ENCODE measurements at regions not wholly inside any gene's neighbourhood (a gene's known extent, or its start where the extent isn't known, plus 50 kb on each side); places are given as distances from the start of the nearest gene placed in this dataset.
"Not testable (repeated sequence)": the region's sequence is repeated elsewhere in the genome, so short reads cannot be mapped to it uniquely, and the experiment has no call there.

DNA sequence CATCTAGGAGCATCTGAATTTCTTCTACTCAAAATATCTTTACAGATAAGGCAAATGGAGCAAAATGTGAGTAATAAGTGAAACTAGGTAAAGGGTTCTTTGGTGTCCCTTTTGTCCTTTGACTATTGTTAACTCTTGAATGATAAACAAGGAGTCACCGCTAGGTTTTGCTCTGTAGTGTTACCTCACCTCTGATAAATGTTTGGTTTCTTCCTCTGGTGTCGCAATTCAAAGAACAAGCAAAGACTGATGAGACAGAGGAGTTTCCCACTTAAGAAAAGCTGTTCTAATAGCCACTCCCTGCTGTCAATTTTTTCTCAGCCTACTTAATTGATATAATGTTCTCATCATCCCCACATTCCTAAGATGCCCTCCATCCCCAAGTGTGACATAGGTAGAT is 925.9 kb downstream of the IGSF11 start:
- H3K4me1 Mint-ChIP-seq (ENCODE audit: low read depth), result no peaks in the 10 kb centered on the region
- peaks cover 14% of the 10 kb centered on the region for H3K9me3 Mint-ChIP-seq
- no peak overlapping the region for H3K4me3 Mint-ChIP-seq
- H3K36me3 Mint-ChIP-seq (ENCODE audit: low read depth), result no peaks in the 10 kb centered on the region
- DNase-seq, result no peak
- H3K27ac Mint-ChIP-seq, result no peak overlapping the region
- no peaks in the 10 kb centered on the region for H3K27me3 Mint-ChIP-seq

DNA sequence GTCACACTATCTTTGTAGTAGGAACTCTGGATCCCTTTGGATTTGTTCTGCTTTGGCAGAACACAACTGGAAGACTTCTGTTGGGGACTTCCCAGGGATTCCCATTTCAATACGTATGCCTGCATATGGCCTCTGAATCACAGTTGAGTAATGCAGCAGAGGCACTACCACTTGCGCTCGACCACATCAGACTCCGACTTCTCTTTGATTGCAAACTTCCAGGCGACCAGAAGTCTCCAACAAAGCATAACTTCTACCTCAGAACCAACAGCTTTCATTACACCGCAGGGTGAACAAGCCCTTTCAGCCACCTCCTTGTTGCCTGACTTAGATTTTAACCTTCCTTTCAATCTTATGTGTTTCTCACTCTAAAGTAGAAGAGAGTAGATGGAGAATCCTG is 924.4 kb downstream of the IGSF11 start:
- DNase-seq, result no peak
- Mint-ChIP-seq H3K27ac (no peak overlapping the region), H3K4me1 (ENCODE audit: low read depth) (no peaks in the 10 kb centered on the region), H3K9me3 (peaks cover 12% of the 10 kb centered on the region), H3K27me3 (no peaks in the 10 kb centered on the region), H3K36me3 (ENCODE audit: low read depth) (no peaks in the 10 kb centered on the region), H3K4me3 (no peak overlapping the region)

DNA sequence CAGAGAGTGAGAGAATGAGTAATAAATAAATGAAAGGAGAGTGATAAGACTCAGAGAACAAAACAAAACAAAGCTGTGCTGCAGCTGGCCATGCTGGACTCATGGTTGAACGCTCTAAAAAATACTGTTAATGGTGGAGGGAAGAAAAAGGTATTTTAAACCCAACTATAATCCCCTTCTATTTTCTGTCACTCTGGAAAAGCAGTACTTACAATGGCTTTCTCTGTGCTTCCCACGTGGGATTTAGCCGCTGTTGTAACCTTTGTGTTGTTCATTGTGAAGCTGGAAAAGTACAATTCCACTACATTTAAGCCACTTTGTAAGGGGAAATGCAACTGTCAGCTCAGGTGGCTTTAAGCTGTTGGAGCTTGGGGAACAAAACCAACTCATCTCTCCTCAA is 917.7 kb downstream of the IGSF11 start:
- Mint-ChIP-seq H3K4me3 (no peak overlapping the region), H3K27me3 (no peaks in the 10 kb centered on the region), H3K36me3 (ENCODE audit: low read depth) (no peaks in the 10 kb centered on the region), H3K4me1 (ENCODE audit: low read depth) (no peaks in the 10 kb centered on the region), H3K9me3 (no peaks in the 10 kb centered on the region), H3K27ac (no peak overlapping the region)
- no peak for DNase-seq

DNA sequence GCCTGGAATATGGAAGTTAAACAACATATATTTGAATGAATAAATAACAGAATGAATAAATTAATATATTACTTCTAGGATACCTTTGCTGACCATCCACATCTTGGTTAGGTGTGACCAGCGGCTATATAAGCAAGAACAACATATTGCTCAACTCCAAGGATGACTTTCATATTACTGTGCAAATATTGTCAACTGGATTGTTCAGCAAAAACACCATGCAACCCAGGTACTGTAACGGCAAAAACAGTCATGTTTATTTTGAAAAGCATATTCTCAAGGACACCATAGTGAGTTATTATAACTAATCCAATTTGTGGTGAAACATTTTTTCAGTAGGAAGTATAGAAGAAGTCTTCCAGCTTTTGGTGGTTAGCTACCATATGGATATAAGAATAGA is 907.9 kb downstream of the IGSF11 start:
- H3K4me3 Mint-ChIP-seq, result no peak overlapping the region
- H3K4me1 Mint-ChIP-seq (ENCODE audit: low read depth), result no peaks in the 10 kb centered on the region
- no peaks in the 10 kb centered on the region for H3K36me3 Mint-ChIP-seq (ENCODE audit: low read depth)
- no peak for DNase-seq
- no peaks in the 10 kb centered on the region for H3K27me3 Mint-ChIP-seq
- H3K9me3 Mint-ChIP-seq, result no peaks in the 10 kb centered on the region
- no peak overlapping the region for H3K27ac Mint-ChIP-seq

DNA sequence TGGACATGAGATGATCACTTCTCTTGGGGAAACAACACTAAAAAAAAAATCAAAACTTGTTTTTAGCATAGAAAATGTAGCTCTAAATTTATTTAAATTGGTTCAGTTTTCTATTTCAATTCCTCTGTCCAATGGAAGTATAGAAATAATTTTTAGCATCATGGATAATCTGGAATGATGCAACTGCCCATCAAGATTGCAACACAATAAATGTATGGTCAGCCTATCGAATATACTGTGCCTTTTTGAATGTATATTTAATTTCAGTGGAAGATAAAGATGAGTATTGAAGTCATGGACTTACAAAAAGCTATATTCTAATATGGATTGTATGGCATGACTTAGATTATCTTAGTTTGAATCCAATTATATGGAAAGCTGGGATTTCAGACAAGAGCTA is 906.7 kb downstream of the IGSF11 start:
- Mint-ChIP-seq H3K27me3 (no peaks in the 10 kb centered on the region), H3K4me3 (no peak overlapping the region), H3K27ac (no peak overlapping the region), H3K36me3 (ENCODE audit: low read depth) (no peaks in the 10 kb centered on the region), H3K9me3 (peaks cover 3% of the 10 kb centered on the region), H3K4me1 (ENCODE audit: low read depth) (no peaks in the 10 kb centered on the region)
- DNase-seq, result no peak

DNA sequence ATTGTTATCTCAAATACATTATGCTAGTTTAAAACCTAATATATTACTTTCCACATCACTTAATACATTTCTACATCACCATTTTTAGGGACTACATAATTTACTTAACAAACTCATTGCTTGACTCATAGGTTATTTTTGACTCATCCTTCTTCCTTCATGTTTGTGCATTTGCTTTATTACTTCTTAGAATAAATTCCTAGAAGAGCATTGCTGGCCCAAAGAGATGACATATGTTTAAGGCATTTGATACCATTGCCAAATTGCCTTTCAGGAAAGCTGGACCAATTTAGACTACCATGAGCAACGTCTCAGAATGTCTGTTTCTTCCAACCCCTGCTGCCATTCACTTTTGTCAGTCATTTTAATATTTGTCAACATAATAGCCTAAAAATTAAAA is 905.8 kb downstream of the IGSF11 start:
- DNase-seq, result no peak
- no peaks in the 10 kb centered on the region for H3K27me3 Mint-ChIP-seq

DNA sequence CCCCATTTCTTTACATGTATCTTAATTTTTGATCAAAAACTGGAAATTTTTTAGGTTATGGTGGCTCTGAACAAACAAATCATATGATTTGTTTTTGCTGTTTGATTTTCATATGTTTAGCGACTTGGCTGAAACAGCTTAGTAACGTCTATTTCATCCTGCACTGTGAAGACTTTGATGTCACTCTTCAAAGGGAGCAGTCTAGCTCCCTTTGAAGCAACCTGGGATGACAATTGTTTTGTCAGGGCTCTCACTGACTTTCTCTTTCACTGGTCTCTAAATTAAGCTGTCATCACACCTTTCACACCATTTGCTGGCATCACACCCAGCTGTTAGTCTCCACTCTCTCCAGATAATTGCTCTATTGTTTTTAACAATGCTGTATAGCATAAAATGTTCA is 896.9 kb downstream of the IGSF11 start:
- H3K9me3 Mint-ChIP-seq, result peaks cover 38% of the 10 kb centered on the region
- DNase-seq, result no peak
- no peak overlapping the region for H3K4me3 Mint-ChIP-seq
- H3K36me3 Mint-ChIP-seq (ENCODE audit: low read depth), result no peaks in the 10 kb centered on the region
- H3K27ac Mint-ChIP-seq, result no peak overlapping the region
- H3K4me1 Mint-ChIP-seq (ENCODE audit: low read depth), result no peaks in the 10 kb centered on the region
- no peaks in the 10 kb centered on the region for H3K27me3 Mint-ChIP-seq

More for the DNA sequence above, 905.8 kb downstream of the IGSF11 start:
- Mint-ChIP-seq H3K27ac (no peak overlapping the region), H3K4me3 (no peak overlapping the region), H3K4me1 (ENCODE audit: low read depth) (no peaks in the 10 kb centered on the region), H3K36me3 (ENCODE audit: low read depth) (no peaks in the 10 kb centered on the region), H3K9me3 (peaks cover 3% of the 10 kb centered on the region)

DNA sequence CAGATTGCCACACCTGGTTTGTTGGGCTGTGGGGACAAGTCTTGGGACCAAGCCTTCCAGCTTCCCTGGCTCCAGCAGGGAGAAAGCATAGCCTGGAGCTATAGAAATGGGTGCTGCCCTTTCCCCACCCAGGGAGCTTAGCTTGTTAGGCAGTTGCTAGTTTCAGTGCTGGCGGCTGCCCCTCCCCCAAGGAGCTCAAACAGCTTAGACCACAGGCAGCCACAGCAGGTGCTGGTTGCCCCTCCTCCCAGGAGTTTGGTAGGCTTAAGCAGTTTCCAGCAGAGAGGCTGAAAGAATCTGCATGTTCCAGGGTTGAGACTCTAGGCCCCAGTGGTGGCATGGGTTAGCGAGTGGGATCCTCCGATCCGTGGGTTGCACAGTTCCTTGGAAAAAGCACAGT is 889.7 kb downstream of the IGSF11 start:
- no peak overlapping the region for H3K4me3 Mint-ChIP-seq
- peaks cover 34% of the 10 kb centered on the region for H3K9me3 Mint-ChIP-seq
- H3K4me1 Mint-ChIP-seq (ENCODE audit: low read depth), result no peaks in the 10 kb centered on the region
- H3K36me3 Mint-ChIP-seq (ENCODE audit: low read depth), result no peaks in the 10 kb centered on the region
- H3K27me3 Mint-ChIP-seq, result no peaks in the 10 kb centered on the region
- no peak overlapping the region for H3K27ac Mint-ChIP-seq
- DNase-seq, result no peak

DNA sequence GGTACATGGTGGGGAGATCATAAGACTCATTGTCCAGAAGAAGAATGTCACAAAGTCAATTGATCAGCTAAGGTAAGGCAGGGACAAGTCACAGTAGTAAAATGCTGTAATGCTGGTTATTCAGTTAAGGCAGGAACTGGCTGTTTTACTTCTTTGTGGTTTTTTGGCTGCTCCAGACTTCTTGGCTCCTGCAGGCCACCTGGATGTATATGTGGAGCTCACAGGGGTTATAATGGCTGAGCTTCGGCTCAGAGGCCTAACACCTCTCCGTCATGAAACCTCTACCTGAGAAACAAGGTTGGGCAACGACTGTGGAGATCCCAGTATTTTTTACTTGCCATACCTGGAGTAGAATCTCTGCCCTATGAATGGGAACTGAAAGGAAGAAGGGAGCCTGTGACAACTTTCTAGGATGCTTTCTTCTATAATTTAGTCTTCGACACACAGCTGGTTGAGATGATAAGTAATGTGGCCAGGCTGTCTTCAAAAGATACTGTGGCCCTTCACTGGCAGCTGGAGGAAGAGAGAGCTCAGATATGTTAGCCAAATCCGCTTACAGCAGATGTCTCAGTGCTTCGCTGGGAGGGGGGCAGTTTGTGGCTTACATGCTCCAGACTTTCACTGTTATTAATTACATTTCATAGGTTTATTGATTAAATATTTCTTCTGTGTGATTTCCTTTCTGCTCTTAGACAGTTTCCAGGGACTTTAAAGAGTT is 887.8 kb downstream of the IGSF11 start:
- DNase-seq, result no peak
- Mint-ChIP-seq H3K36me3 (ENCODE audit: low read depth) (no peaks in the 10 kb centered on the region), H3K4me1 (ENCODE audit: low read depth) (no peaks in the 10 kb centered on the region), H3K4me3 (no peak overlapping the region), H3K27me3 (no peaks in the 10 kb centered on the region), H3K9me3 (peaks cover 30% of the 10 kb centered on the region), H3K27ac (no peak overlapping the region)

DNA sequence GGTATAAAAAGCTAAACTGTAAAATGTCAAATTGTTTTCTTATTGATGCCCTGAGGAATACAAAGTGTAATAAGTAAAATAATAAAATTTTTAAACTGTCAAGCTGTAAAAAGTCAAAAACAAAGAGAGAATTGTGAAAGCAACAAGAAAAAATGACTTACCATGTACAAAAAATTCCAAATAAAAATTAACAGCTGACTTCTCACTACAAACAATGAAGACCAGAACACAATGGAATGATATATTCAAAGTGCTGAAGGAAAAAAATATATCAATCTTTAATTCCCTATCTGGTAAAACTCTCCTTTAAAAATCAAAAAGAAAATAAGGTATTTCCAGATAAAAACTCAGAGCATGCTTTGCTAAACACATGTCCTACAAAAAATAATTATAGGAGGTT is 883.5 kb downstream of the IGSF11 start:
- Mint-ChIP-seq H3K4me1 (ENCODE audit: low read depth) (no peaks in the 10 kb centered on the region), H3K27ac (no peak overlapping the region), H3K27me3 (no peaks in the 10 kb centered on the region), H3K4me3 (no peak overlapping the region), H3K36me3 (ENCODE audit: low read depth) (no peaks in the 10 kb centered on the region), H3K9me3 (peaks cover 25% of the 10 kb centered on the region)
- no peak for DNase-seq

DNA sequence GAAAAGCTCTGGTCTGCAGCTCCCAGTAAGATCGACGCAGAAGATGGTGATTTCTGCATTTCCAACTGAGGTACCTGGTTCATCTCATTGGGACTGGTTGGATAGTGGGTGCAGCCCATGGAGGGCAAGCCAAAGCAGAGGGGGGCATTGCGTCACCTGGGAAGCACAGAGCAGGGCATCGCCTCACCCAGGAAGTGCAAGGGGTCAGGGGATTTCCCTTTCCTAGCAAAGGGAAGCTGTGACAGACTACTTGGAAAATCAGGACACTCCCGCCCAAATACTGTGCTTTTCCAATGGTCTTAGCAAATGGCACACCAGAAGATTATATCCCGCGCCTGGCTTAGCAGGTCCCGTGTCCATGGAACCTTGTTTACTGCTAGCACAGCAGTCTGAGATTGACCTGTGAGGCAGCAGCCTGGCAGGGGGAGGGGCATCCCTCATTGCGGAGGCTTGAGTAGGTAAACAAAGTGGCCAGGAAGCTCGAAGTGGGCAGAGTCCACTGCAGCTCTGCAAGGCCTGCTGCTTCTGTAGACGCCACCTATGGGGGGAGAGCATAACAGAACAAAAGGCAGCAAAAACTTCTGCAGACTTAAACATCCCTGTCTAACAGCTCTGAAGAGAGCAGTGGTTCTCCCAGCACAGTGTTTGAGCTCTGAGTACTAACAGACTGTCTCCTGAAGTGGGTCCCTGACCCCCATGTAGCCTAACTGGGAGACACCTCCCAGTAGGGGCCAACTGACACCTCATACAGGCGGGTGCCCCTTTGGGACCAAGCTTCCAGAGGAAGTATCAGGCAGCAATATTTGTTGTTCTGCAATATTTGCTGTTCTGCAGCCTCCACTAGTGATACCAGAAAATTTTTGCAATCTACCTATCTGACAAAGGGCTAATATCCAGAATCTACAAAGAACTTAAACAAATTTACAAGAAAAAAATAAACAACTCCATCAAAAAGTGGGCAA is 871.7 kb downstream of the IGSF11 start:
- H3K36me3 Mint-ChIP-seq (ENCODE audit: low read depth); H3K27ac Mint-ChIP-seq; H3K27me3 Mint-ChIP-seq; H3K4me3 Mint-ChIP-seq; DNase-seq; H3K4me1 Mint-ChIP-seq (ENCODE audit: low read depth): not testable (repeated sequence)
- H3K9me3 Mint-ChIP-seq, result peaks cover 24% of the 10 kb centered on the region

DNA sequence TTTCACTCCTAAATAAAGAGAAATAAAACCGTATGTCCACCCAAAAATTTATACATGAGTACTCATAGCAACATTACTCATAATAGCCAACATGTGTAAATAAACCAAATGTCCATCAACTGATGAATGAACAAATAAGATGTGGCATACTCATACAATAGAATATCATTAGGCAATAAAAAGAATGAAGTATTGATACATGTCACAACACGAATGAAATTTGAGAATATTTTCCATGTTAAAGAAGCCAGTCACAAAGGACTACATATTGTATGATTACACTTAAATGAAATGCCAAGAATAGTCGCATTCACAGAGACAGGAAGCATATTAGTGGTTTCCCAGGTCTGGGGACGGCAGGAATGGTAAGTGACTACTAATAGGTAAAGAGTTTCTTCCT is 869.2 kb downstream of the IGSF11 start:
- DNase-seq, result no peak
- Mint-ChIP-seq H3K27ac (no peak overlapping the region), H3K27me3 (no peaks in the 10 kb centered on the region), H3K36me3 (ENCODE audit: low read depth) (no peaks in the 10 kb centered on the region), H3K4me3 (no peak overlapping the region), H3K9me3 (peaks cover 23% of the 10 kb centered on the region), H3K4me1 (ENCODE audit: low read depth) (no peaks in the 10 kb centered on the region)

DNA sequence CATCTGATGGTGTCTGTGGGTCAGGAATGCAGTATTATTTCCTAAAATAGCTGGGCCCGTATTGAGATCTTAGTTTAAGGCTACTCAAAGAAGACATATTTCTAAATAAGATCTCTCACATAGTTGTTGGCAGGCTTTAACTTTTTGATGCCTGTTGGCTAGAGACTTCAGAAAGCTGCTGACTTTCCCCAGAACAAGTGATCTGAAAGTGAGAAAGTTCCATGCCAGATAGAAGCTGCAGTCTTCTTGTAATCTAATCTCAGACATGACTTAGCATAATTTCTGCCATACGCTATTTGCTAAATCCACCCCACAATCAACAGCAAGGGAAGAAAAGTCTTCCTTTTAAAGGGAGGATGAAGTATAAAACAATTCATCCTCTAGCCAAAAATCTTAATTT is 867.1 kb downstream of the IGSF11 start:
- H3K36me3 Mint-ChIP-seq (ENCODE audit: low read depth), result no peaks in the 10 kb centered on the region
- H3K4me3 Mint-ChIP-seq, result no peak overlapping the region
- H3K4me1 Mint-ChIP-seq (ENCODE audit: low read depth), result no peaks in the 10 kb centered on the region

DNA sequence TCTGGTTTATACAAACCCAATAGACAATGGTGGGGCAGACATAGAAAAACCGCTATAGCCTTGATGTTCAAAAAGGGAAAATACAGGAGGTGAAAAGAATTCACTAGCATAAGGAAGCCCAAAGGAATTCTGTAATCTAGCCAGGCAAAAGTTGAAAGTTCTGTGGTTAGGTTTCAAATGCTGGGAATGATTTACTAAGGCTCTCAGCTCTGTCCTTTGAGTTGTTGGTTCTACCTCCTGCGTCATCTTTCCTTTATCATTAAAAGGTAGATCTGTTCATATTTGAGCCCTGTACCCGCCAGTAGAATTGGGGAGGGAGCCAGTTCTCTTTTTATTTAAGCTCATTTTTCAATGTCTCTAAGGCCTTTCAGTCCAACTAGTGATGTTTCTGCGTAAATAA is 866.5 kb downstream of the IGSF11 start:
- Mint-ChIP-seq H3K4me1 (ENCODE audit: low read depth) (no peaks in the 10 kb centered on the region), H3K27me3 (no peaks in the 10 kb centered on the region), H3K9me3 (peaks cover 24% of the 10 kb centered on the region), H3K4me3 (no peak overlapping the region), H3K27ac (no peak overlapping the region), H3K36me3 (ENCODE audit: low read depth) (no peaks in the 10 kb centered on the region)
- DNase-seq, result no peak

More for the DNA sequence above, 867.1 kb downstream of the IGSF11 start:
- Mint-ChIP-seq H3K9me3 (peaks cover 27% of the 10 kb centered on the region), H3K27me3 (no peaks in the 10 kb centered on the region), H3K27ac (no peak overlapping the region)
- DNase-seq, result no peak

DNA sequence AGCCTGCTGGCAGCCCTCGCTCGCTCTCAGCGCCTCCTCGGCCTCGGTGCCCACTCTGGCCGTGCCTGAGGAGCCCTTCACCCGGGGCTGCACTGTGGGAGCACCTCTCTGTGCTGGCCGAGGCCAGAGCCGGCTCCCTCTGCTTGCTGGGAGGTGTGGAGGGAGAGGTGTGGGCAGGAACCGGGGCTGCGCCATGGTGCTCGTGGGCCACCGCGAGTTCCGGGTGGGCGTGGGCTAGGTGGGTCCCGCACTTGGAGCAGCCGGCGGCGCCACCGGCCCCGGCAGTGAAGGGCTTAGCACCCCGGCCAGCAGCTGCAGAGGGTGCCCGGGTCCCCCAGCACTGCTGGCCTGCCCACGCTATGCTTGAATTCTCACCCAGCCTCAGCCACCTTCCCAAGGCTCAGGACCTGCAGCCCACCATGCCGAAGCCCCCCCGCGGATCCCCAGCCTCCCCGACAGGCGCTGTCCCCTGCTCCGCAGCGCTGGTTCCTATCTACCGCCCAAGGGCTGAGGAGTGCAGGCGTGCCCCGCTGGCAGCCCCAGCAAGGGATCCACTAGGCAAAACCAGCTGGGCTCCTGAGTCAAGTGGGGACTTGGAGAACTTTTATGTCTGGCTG is 863.3 kb downstream of the IGSF11 start:
- H3K9me3 Mint-ChIP-seq, result peaks cover 30% of the 10 kb centered on the region
- H3K27ac Mint-ChIP-seq, result no peak overlapping the region
- no peaks in the 10 kb centered on the region for H3K27me3 Mint-ChIP-seq
- no peak for DNase-seq
- H3K4me1 Mint-ChIP-seq (ENCODE audit: low read depth), result no peaks in the 10 kb centered on the region
- H3K36me3 Mint-ChIP-seq (ENCODE audit: low read depth), result no peaks in the 10 kb centered on the region
- H3K4me3 Mint-ChIP-seq, result no peak overlapping the region
